Endothelial cell of umbilical vein (primary cell): ENCODE measurements at regions not wholly inside any gene's neighbourhood (a gene's known extent, or its start where the extent isn't known, plus 50 kb on each side); places are given as distances from the start of the nearest gene placed in this dataset.

Experiments used
- BruUV-seq: library from RNA; stranded (reverse); fragments of 400-500 nt; replicated peaks from 2 replicates; lab custom pipeline; 2021; lab: Mats Ljungman, UMichigan
- CTCF ChIA-PET: fragments of 300-600, 350-600 bp; sonication (Branson Sonifier 250); formaldehyde crosslinking; loops from one replicate; lab custom pipeline; 2021; ENCODE audit warnings: antibody characterized with exemption, inconsistent platforms; lab: Charles Lee
- POLR2A ChIA-PET: fragments of 300-600, 350-600 bp; sonication (Branson Sonifier 250); formaldehyde crosslinking; loops from one replicate; lab custom pipeline; 2021; ENCODE audit warnings: antibody characterized with exemption, inconsistent platforms; lab: Charles Lee
- DNase-seq: peaks from one replicate; pipeline ENCODE4 v3.0.0-alpha.2; 2011; ENCODE audit warnings: low read depth, low spot score
- FAIRE-seq: peaks from 2 replicates; lab custom pipeline; 2011; peaks lifted over from hg19 to GRCh38; lab: Jason Lieb, UNC
- H2AFZ ChIP-seq: 2 replicates; pipeline ENCODE4 v1.6.0; 2012; ENCODE audit warnings: low read depth, low read length, control low read depth, inconsistent platforms
- H3K27ac ChIP-seq: 2 replicates; pipeline ENCODE4 v1.5.1; 2011; ENCODE audit warnings: low read depth, mild to moderate bottlenecking, control low read depth, low read length, moderate library complexity; ENCODE audit not compliant: insufficient read depth
- H3K27me3 ChIP-seq, 2 experiments: 2 replicates each; pipeline versions ENCODE4 v1.6.0 to v1.6.1; 2011; ENCODE audit warnings: low read length in 2 of 2, mixed read lengths in 1 of 2; ENCODE audit not compliant: control insufficient read depth in 2 of 2, insufficient read depth in 2 of 2
- H3K36me3 ChIP-seq, 2 experiments: 2 replicates in 1 of 2; 3 replicates in 1 of 2; pipeline ENCODE4 v1.5.1; 2011; ENCODE audit warnings: low read length in 2 of 2, mild to moderate bottlenecking in 1 of 2, moderate library complexity in 1 of 2; ENCODE audit not compliant: control insufficient read depth in 2 of 2, insufficient read depth in 2 of 2; ENCODE audit errors: extremely low read depth in 1 of 2
- H3K4me1 ChIP-seq: 3 replicates; pipeline ENCODE4 v1.5.1; 2011; ENCODE audit warnings: mild to moderate bottlenecking, low read length; ENCODE audit not compliant: control insufficient read depth, insufficient read depth; ENCODE audit errors: extremely low read depth
- H3K4me2 ChIP-seq: 2 replicates; pipeline ENCODE4 v1.6.1; 2011; ENCODE audit warnings: low read length, control low read depth, mixed read lengths; ENCODE audit not compliant: insufficient read depth
- H3K4me3 ChIP-seq, 3 experiments: fragments of 200-600 bp in 1 of 3; sonication (generic), shearing (Covaris generic) in 1 of 3; replicated peaks in 1 of 3; 2 replicates each; pipeline ENCODE4 v1.5.1; 2011 to 2016; ENCODE audit warnings: control low read depth in 3 of 3, low read length in 3 of 3, mild to moderate bottlenecking in 2 of 3, inconsistent platforms in 1 of 3, low read depth in 1 of 3, moderate library complexity in 1 of 3; ENCODE audit not compliant: insufficient read depth in 1 of 3
- H3K79me2 ChIP-seq: 2 replicates; pipeline ENCODE4 v1.6.0; 2012; ENCODE audit warnings: low read length, inconsistent platforms; ENCODE audit not compliant: control insufficient read depth, insufficient read depth
- H3K9ac ChIP-seq: replicated peaks from 2 replicates; pipeline ENCODE3; 2011; ENCODE audit warnings: low read length, control low read depth; ENCODE audit not compliant: insufficient read depth; ENCODE audit errors: extremely low read depth
- H3K9me1 ChIP-seq: replicated peaks from 3 replicates; pipeline ENCODE4 v1.6.0; 2011; ENCODE audit warnings: mild to moderate bottlenecking, low read length; ENCODE audit not compliant: control insufficient read depth, insufficient read depth; ENCODE audit errors: extremely low read depth
- H3K9me3 ChIP-seq: replicated peaks from 2 replicates; pipeline ENCODE4 v1.5.1; 2012; ENCODE audit warnings: low read length, inconsistent platforms; ENCODE audit not compliant: control insufficient read depth, insufficient read depth
- H4K20me1 ChIP-seq: replicated peaks from 2 replicates; pipeline ENCODE3; 2011; ENCODE audit warnings: mild to moderate bottlenecking, low read length; ENCODE audit not compliant: control insufficient read depth, insufficient read depth; ENCODE audit errors: extremely low read depth
- CTCF ChIP-seq, 2 donors: IDR thresholded peaks; 1 replicate in 1 of 2; 2 replicates in 1 of 2; pipeline ENCODE4 v1.5.1; 2011; ENCODE audit warnings: low read length in 2 of 2, mild to moderate bottlenecking in 2 of 2, moderate library complexity in 2 of 2, control low read depth in 1 of 2, inconsistent platforms in 1 of 2, low read depth in 1 of 2; ENCODE audit not compliant: insufficient read depth in 1 of 2; ENCODE audit errors: extremely low read depth in 1 of 2
- EZH2 ChIP-seq: IDR thresholded peaks from 2 replicates; pipeline ENCODE4 v1.6.1; 2012; ENCODE audit warnings: borderline replicate concordance, low read depth, mild to moderate bottlenecking, moderate library complexity, low read length, inconsistent platforms; ENCODE audit not compliant: severe bottlenecking
- FOS ChIP-seq: IDR thresholded peaks from 2 replicates; pipeline ENCODE4 v1.6.1; 2011; ENCODE audit warnings: mild to moderate bottlenecking, low read length, moderate library complexity, borderline replicate concordance; ENCODE audit not compliant: insufficient read depth
- GATA2 ChIP-seq: IDR thresholded peaks from 2 replicates; pipeline ENCODE4 v1.7.0; 2011; ENCODE audit warnings: low read depth, mild to moderate bottlenecking, moderate library complexity, mixed read lengths, low read length; ENCODE audit not compliant: insufficient read length, insufficient read depth
- JUN ChIP-seq: IDR thresholded peaks from 2 replicates; pipeline ENCODE4 v1.6.1; 2011; ENCODE audit warnings: borderline replicate concordance, low read depth; ENCODE audit not compliant: insufficient read length, insufficient read depth
- MAX ChIP-seq: IDR thresholded peaks from 2 replicates; pipeline ENCODE4 v1.6.1; 2011; ENCODE audit not compliant: insufficient read depth, insufficient read length
- MYC ChIP-seq: IDR thresholded peaks from one replicate; pipeline ENCODE4 v1.6.1; 2011; ENCODE audit warnings: mild to moderate bottlenecking, low read depth, low read length
- POLR2A ChIP-seq: IDR thresholded peaks from 2 replicates; pipeline ENCODE4 v1.6.1; 2012; ENCODE audit warnings: low read depth, mild to moderate bottlenecking, control low read depth, low read length
- POLR2AphosphoS5 ChIP-seq: IDR thresholded peaks from 2 replicates; pipeline ENCODE4 v1.6.1; 2012; ENCODE audit warnings: low read depth, mild to moderate bottlenecking, control low read depth, low read length, moderate library complexity; ENCODE audit not compliant: insufficient read depth
- dilution Hi-C: fragments of 300-500 bp; cut with MboI; formaldehyde crosslinking; loops from one replicate; pipeline ENCODE4 v1.15.0; 2019; ENCODE audit warnings: low sequenced_read_pairs; ENCODE audit not compliant: extremely low pct_ligation_motif_present
- intact Hi-C: fragments of 100-400 bp; cut with micrococcal nuclease; formaldehyde crosslinking; loops from one replicate; pipeline ENCODE4 v1.10.0; 2022

GRCh38 chr6:139436200-139436956 is 61.9 kb upstream of the CITED2 start:
- no peak overlapping the region for H3K27ac ChIP-seq
- TF ChIP-seq CTCF (IDR thresholded peaks at IDR 0.05; ENCODE audit: extremely low read depth in 1 of 2, insufficient read depth in 1 of 2, low read depth in 1 of 2, low read length in 2 of 2) (no peak), MYC (no peak), GATA2 (no peak), FOS (no peak), EZH2 (no peak), JUN (no peak), POLR2A (no peak), MAX (no peak), POLR2AphosphoS5 (no peak)
- H3K9me3 ChIP-seq: no peaks in the 10 kb centered on the region
- H3K4me1 ChIP-seq: no peaks in the 10 kb centered on the region
- no peaks in the 10 kb centered on the region for H3K27me3 ChIP-seq
- DNase-seq: no peak
- H3K9me1 ChIP-seq: no peaks in the 10 kb centered on the region
- H3K36me3 ChIP-seq: no peaks in the 10 kb centered on the region
- ChIA-PET CTCF (interaction anchor here (1.0 kb wide), 1 partner anchor 8 kb away, joined by 3 read pairs; no protein-coding TSS in a partner anchor), POLR2A (no interaction called here)
- H3K4me2 ChIP-seq: no peak overlapping the region
- no peak overlapping the region for H2AFZ ChIP-seq
- no peaks in the 10 kb centered on the region for H4K20me1 ChIP-seq
- no peak overlapping the region for H3K9ac ChIP-seq
- dilution Hi-C loops (no loop called here), intact Hi-C loops (no loop called here)
- BruUV-seq: no TSS peak
- H3K4me3 ChIP-seq: no peak overlapping the region
- no peak for FAIRE-seq
- no peaks in the 10 kb centered on the region for H3K79me2 ChIP-seq
